ENCODE measurements at regions not wholly inside any gene's neighbourhood (a gene's known extent, or its start where the extent isn't known, plus 50 kb on each side); places are given as distances from the start of the nearest gene placed in this dataset.

GRCh38 chr5:155679530-155679929 lies 647.4 kb upstream of the SGCD start:
- DNase-seq (ENCODE audit: low read depth), result no peak
- H3K4me3 ChIP-seq (ENCODE audit: low read length), result no peak overlapping the region
- no peak for TF ChIP-seq CTCF (conservative IDR thresholded peaks at IDR 0.05; ENCODE audit: low read depth, low read length)

- H3K4me3 ChIP-seq (ENCODE audit: low read length), result no peak overlapping the region
- DNase-seq (ENCODE audit: low read depth), result no peak
- no peak for TF ChIP-seq CTCF (conservative IDR thresholded peaks at IDR 0.05; ENCODE audit: low read depth, low read length)
These were observed 642.5 kb upstream of the SGCD start for GRCh38 chr5:155684417-155684816.

DNA sequence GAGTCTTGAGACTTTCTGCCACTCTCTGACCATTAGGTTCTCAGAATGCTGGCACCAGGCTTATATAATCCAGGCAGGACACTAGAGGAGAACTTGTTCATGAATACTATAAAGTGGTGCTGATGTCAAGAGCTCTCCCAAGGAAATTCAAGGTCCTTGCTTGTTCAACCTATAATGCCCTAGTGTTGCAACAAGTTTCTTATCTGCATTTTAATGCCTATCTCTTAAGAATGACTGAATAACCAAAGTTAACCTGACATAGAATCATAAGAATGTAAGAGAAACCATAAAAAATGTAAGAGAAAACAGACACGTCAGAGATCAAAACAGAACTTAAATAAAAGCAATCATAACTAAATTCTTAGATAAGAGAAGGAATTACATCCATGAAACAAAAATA lies 640.8 kb upstream of the SGCD start:
- DNase-seq (ENCODE audit: low read depth), result no peak
- TF ChIP-seq CTCF (conservative IDR thresholded peaks at IDR 0.05; ENCODE audit: low read depth, low read length), result no peak
- H3K4me3 ChIP-seq (ENCODE audit: low read length), result no peak overlapping the region

DNA sequence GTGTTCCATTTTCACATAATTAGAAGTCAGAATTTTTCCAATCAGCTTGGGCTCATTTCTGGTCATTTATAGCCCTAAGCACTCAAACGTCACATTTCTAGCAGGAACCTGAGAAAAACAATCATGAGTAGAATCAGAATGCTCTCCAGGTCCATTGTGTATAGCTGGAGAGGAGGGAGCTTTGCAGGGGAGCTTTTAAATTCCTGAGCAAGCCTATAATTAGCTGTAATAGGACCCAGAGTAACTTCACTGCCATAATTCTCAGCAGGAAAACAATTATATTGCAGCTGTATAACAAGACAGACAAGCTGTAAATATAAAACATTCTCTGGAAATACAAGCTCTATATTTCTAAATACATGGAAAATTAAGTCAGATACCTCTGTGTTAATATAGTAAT lies 637.6 kb upstream of the SGCD start:
- DNase-seq (ENCODE audit: low read depth), result no peak

DNA sequence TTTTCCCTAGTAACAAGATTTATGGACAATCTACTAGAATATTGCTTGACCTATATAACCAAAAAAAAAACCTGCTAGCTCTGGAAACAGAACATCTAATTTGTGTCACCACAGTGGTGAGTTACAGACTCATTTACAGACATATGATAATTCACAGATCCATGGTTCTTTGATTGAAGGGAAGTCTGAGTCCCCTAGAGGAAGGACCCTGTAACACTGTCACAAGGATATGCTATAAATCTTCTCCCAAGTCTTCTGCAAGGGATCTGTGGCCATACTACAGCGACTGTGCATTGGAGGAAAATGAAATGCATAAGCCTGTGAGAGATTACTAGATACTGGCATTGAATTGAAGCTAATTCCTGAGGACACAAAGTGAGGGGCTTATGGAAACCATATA lies 630.6 kb upstream of the SGCD start:
- no peak overlapping the region for H3K4me3 ChIP-seq (ENCODE audit: low read length)
- no peak for TF ChIP-seq CTCF (conservative IDR thresholded peaks at IDR 0.05; ENCODE audit: low read depth, low read length)
- no peak for DNase-seq (ENCODE audit: low read depth)

More for the DNA sequence above, 637.6 kb upstream of the SGCD start:
- H3K4me3 ChIP-seq (ENCODE audit: low read length), result no peak overlapping the region
- no peak for TF ChIP-seq CTCF (conservative IDR thresholded peaks at IDR 0.05; ENCODE audit: low read depth, low read length)

DNA sequence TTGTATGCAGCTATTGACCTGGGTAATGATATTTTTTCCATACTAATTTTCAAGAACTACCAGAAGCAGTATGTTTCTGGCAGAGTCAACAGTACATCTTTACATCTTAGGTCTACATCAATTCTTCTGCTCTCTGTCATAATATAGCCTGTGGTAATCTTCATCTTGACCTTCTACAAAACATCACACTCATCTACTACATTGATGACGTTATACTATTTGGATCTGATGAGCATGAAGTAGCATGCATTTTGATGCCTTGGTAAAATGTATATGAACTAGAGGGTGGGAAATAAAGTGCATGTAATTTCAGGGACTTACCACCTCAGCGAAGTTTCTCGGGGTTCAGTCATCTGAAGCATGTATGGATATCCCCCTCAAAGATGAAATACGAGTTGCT lies 629.7 kb upstream of the SGCD start:
- no peak for TF ChIP-seq CTCF (conservative IDR thresholded peaks at IDR 0.05; ENCODE audit: low read depth, low read length)
- no peak overlapping the region for H3K4me3 ChIP-seq (ENCODE audit: low read length)
- no peak for DNase-seq (ENCODE audit: low read depth)

GRCh38 chr5:155699385-155699784 lies 627.6 kb upstream of the SGCD start:
- TF ChIP-seq CTCF (conservative IDR thresholded peaks at IDR 0.05; ENCODE audit: low read depth, low read length), result peak; percentile 12
- no peak overlapping the region for H3K4me3 ChIP-seq (ENCODE audit: low read length)

More at GRCh38 chr5:155699385-155699784, 627.6 kb upstream of the SGCD start:
- DNase-seq (ENCODE audit: low read depth), result no peak

All from retinal pigment epithelial cell (primary cell).